ENCODE measurements at regions not wholly inside any gene's neighbourhood (a gene's known extent, or its start where the extent isn't known, plus 50 kb on each side); places are given as distances from the start of the nearest gene placed in this dataset.

DNA sequence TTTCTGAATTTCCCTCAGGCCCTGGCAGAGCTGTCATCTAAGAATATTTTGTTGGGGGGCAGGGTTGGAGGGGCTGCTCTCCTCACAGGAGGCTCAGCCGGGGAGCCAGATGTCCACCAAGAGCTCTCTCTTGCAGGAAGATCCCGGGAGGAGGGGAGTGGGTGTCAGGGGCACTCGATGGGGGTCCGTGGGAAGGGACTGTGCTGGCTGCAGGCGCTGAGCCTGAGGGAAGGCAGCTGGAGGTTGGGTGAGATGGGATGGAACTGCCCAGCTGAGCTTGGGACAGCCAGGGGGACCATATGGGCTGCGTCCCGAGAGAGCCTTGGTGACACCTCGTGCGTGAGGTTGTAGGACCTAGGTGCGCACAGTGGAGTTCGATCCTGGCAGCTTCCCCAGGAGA, 111.2 kb upstream of the GSE1 start:
- no peak for DNase-seq

- DNase-seq = peak in 1 of 56 donors; percentile 3
These were observed 110.8 kb upstream of the GSE1 start for GRCh38 chr16:85502357-85502756.

GRCh38 chr16:85503679-85504231, 109.4 kb upstream of the GSE1 start:
- DNase-seq = no peak

GRCh38 chr16:85504242-85504641, 108.9 kb upstream of the GSE1 start:
- no peak for DNase-seq

GRCh38 chr16:85505794-85506634, 107.1 kb upstream of the GSE1 start:
- no peak for DNase-seq

DNA sequence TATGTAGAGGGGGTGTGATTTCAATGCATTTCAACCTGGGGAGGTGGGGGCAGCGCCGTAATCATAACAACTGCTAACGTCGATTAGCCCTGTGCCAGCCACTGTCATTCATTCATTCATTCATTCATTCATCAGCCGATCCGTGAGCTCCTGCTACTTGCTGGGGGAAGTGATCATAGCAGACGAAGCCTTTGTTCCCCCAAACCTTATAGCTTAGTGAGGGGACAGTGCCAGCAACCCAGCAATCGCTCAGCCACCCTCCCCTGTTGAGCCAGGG, 106.5 kb upstream of the GSE1 start:
- DNase-seq = no peak

- DNase-seq = no peak
These were observed 105.8 kb upstream of the GSE1 start for GRCh38 chr16:85507342-85507741.

- DNase-seq = no peak
These were observed 104.7 kb upstream of the GSE1 start for GRCh38 chr16:85508388-85508787.

DNA sequence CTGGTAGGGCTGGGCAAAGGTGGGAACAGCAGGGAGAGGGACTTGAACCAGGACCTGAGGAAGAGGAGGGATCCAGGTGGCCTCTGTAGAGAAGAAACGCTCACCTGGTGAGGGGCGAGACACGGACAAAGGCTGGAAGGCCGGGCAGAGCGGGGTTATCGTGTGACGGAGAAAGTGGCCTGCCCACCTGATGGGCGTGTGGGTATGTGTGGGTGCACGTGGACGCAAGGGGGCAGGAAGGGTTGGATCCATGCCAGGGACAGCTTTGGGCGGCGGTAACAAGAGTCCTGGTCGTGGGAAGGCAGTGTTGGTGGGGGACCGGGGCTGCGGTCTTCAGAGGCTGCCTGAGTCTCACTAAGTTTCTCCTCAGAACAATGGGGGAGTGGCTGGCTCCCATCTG, 104.1 kb upstream of the GSE1 start:
- DNase-seq = no peak

GRCh38 chr16:85510041-85510659, 103.0 kb upstream of the GSE1 start:
- DNase-seq = no peak

DNA sequence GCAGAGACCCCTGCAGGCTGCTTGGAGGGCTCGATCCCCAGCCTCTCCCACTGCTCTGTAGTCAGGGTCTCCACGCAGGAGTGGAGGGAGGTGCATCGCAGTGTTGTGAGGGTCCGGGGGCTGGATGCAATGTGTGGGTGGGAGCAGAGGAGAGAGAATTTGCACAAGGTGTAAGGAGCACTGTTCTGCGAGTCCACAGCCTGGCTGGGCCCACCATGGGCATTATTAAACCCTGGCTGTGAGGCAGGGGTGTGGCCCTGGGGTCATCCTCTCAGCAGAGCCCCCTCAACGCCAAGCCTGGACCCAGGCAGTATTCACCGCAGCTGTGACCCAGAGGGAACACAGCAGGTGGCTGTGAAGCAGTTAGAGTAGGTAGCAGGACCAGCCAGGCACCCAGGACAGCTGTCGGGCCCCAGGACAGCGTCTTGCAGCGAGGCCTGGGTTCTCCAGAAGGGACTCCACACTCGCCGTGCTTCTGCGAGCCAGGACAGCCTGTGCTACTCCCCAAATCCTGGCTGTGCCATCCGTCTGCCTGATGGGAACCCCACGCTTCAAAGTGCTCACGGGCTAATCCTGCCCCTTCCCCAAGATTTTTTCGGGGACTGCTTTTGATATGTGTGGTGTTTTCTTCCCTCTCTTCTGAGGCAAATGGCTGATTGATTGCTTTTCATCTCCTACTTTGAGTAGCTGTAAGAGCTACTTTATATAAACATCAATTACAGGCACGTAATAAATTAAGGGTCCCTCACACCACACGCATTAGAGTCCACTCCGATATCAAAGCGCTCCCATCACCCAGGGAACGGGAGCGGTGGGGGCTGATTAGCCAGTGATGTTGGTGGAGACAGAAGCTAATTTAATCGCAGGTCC, 100.9 kb upstream of the GSE1 start:
- DNase-seq = no peak

GRCh38 chr16:85512808-85513115, 100.4 kb upstream of the GSE1 start:
- DNase-seq = no peak

DNA sequence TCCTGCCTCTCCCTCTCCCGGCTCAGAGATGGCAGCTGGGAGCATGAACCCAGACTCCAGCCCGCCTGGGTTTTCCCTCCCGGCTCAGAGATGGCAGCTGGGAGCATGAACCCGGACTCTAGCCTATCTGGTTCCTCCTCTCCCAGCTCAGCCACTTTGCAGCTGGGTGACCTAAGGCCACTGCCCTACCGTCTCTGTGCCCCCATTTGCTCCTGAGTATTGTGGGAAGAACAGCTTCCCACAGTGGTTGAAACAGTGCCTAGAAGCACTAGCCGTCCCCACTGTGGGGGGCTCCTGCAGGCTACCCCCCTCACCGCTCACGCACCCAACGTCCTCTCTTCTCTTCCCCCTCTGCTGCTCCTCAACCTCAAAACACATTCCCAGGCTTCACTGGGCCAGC, 99.9 kb upstream of the GSE1 start:
- no peak for DNase-seq

- DNase-seq = no peak
These were observed 99.5 kb upstream of the GSE1 start for GRCh38 chr16:85513649-85514048.

- peak in 8 of 56 donors; percentile 6 to 66 (median 38) for DNase-seq
These were observed 98.9 kb upstream of the GSE1 start for GRCh38 chr16:85514295-85514597.

DNA sequence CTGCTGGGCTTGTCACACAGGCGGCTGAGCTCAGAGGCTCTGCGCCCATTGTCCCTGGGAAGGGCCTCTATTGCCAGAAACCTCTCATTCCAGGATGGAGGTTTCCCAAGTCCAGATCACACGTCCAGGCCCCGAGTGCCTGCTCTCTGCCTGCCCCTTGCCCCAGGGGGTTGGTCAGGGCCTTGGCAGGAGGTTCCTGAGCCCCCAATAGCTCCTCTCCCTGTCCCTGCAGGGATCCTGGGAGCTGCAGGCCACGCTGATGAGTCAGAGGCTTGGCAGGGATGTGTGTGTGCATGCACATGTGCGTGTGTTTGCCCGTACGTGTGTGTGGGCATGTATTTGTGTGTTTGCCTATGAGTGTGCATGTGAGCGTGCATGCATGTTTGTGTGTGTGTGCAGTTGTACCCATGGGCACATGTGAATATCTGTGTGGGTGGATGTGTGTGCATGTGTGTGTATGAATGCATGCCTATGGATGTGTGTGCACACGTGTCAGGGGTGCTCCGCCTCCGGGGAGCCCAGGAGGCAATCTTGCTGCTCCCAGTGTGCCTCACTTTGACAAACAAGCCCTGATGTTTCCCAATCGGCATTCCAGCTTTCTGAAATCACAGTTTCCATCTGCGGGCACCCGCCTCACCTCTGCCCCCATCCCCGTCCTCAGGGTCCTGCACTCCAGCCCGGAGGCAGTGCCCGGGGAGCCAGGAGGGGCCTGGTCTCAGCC, 98.4 kb upstream of the GSE1 start:
- peak in 40 of 56 donors; percentile 20 to 89 (median 49) for DNase-seq

GRCh38 chr16:85515319-85515745, 97.8 kb upstream of the GSE1 start:
- DNase-seq = no peak

GRCh38 chr16:85515830-85516397, 97.2 kb upstream of the GSE1 start:
- no peak for DNase-seq

- DNase-seq = no peak
These were observed 96.0 kb upstream of the GSE1 start for GRCh38 chr16:85517154-85517553.

DNA sequence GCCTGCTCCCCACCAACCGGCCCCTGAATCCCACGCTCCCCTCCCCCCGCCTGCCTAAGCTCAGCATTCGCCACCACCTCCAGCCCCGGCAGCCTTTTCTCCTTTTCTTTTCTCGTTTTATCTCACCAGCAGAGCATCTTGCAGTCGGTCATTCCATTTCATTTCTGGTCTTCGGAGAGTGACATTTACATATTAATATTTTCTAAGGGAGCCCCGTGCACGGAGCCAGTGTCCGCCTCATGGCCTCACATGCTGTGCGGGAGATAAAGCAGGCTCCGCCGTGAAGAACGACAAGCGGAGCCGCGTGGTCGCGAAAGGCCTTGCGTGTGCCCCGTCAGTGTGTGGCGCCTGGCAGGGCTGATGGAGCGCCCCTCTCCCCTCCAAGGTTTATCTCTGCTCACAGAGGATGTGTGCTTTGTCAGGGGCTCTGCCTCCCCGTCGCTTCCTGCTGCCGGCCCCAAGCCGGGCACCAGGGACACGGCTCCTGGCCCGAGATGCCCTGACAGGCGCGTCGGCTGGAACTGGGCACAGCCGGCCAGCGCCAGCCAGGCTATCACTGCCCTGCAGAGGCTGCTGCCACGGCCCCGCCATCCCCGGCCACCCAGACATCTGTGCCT, 95.5 kb upstream of the GSE1 start:
- no peak for DNase-seq

Data from amygdala (tissue), 56 donors.